MM.1S (cell line): ENCODE measurements at regions not wholly inside any gene's neighbourhood (a gene's known extent, or its start where the extent isn't known, plus 50 kb on each side); places are given as distances from the start of the nearest gene placed in this dataset.

Experiments
- DNase-seq: peaks from one replicate; pipeline ENCODE4 v3.0.0-alpha.2; 2015
- H2AFZ ChIP-seq: fragments of 300-600 bp; sonication (generic); 2 replicates; pipeline ENCODE4 v1.6.0; 2016; ENCODE audit warnings: antibody characterized with exemption, low read length
- H3F3A ChIP-seq: fragments of 300-600 bp; sonication (generic); 2 replicates; pipeline ENCODE4 v1.6.1; 2016; ENCODE audit warnings: mild to moderate bottlenecking, antibody characterized with exemption, low read length, moderate library complexity, mixed read lengths; ENCODE audit not compliant: insufficient read depth
- H3K27ac ChIP-seq: fragments of 300-600 bp; sonication (generic); 2 replicates; pipeline ENCODE4 v1.5.1; 2016; ENCODE audit warnings: mild to moderate bottlenecking, low read length
- H3K27me3 ChIP-seq: fragments of 300-600 bp; sonication (generic); replicated peaks from 2 replicates; pipeline ENCODE4 v1.6.0; 2016; ENCODE audit warnings: low read length; ENCODE audit not compliant: insufficient read depth
- H3K36me3 ChIP-seq: fragments of 300-600 bp; sonication (generic); replicated peaks from 2 replicates; pipeline ENCODE4 v1.6.1; 2016; ENCODE audit warnings: mild to moderate bottlenecking, low read length, mixed read lengths; ENCODE audit not compliant: insufficient read depth
- H3K4me1 ChIP-seq: fragments of 300-600 bp; sonication (generic); 2 replicates; pipeline ENCODE4 v1.6.1; 2016; ENCODE audit warnings: low read length, mixed read lengths
- H3K4me2 ChIP-seq: fragments of 300-600 bp; sonication (generic); 2 replicates; pipeline ENCODE4 v1.6.0; 2016; ENCODE audit warnings: low read depth, low read length
- H3K4me3 ChIP-seq: fragments of 300-600 bp; sonication (generic); 2 replicates; pipeline ENCODE4 v1.5.1; 2016; ENCODE audit warnings: low read length, mixed read lengths
- H3K79me2 ChIP-seq: fragments of 300-600 bp; sonication (generic); 2 replicates; pipeline ENCODE4 v1.6.1; 2016; ENCODE audit warnings: mixed run types, low read length, mixed read lengths
- H3K9ac ChIP-seq: fragments of 300-600 bp; sonication (generic); 2 replicates; pipeline ENCODE4 v1.6.1; 2016; ENCODE audit warnings: low read length, mixed read lengths
- H3K9me2 ChIP-seq: fragments of 300-600 bp; sonication (generic); replicated peaks from 2 replicates; pipeline ENCODE4 v1.6.1; 2016; ENCODE audit warnings: mild to moderate bottlenecking, low read length, mixed read lengths; ENCODE audit not compliant: insufficient read depth
- H3K9me3 ChIP-seq: fragments of 300-600 bp; sonication (generic); replicated peaks from 2 replicates; pipeline ENCODE4 v1.6.1; 2016; ENCODE audit warnings: mild to moderate bottlenecking, low read length, mixed read lengths; ENCODE audit not compliant: insufficient read depth
- H4K20me1 ChIP-seq: fragments of 300-600 bp; sonication (generic); 2 replicates; pipeline ENCODE4 v1.6.1; 2016; ENCODE audit warnings: mild to moderate bottlenecking, low read length, moderate library complexity, mixed read lengths; ENCODE audit not compliant: insufficient read depth
- CTCF ChIP-seq: fragments of 300-600 bp; sonication (generic); IDR thresholded peaks from 2 replicates; pipeline ENCODE4 v1.5.1; 2016; ENCODE audit warnings: antibody characterized with exemption, low read length, mixed read lengths
- EZH2 ChIP-seq: fragments of 300-600 bp; sonication (generic); optimal IDR thresholded peaks from 2 replicates; pipeline ENCODE3; 2017; ENCODE audit warnings: low read depth, mild to moderate bottlenecking, antibody characterized with exemption, low read length, mixed read lengths
- EZH2phosphoT487 ChIP-seq: fragments of 300-600 bp; sonication (generic); IDR thresholded peaks from 2 replicates; pipeline ENCODE4 v1.6.1; 2018; ENCODE audit warnings: antibody characterized with exemption, low read length

GRCh38 chr4:133096972-133097371, 52.1 kb upstream of the PCDH10 start:
- Histone ChIP-seq H3K27me3 (no peaks in the 10 kb centered on the region), H3K4me2 (no peak overlapping the region), H3K9me2 (no peaks in the 10 kb centered on the region), H3K36me3 (no peaks in the 10 kb centered on the region), H3K79me2 (no peaks in the 10 kb centered on the region), H3K9ac (no peak overlapping the region), H3K27ac (no peak overlapping the region), H3K4me3 (no peak overlapping the region), H3K4me1 (no peaks in the 10 kb centered on the region), H3K9me3 (no peaks in the 10 kb centered on the region), H2AFZ (no peak overlapping the region), H3F3A (no peaks in the 10 kb centered on the region), H4K20me1 (no peaks in the 10 kb centered on the region)
- TF ChIP-seq CTCF (no peak), EZH2 (no peak), EZH2phosphoT487 (no peak)
- no peak for DNase-seq
